ENCODE measurements at regions not wholly inside any gene's neighbourhood (a gene's known extent, or its start where the extent isn't known, plus 50 kb on each side); places are given as distances from the start of the nearest gene placed in this dataset.

DNA sequence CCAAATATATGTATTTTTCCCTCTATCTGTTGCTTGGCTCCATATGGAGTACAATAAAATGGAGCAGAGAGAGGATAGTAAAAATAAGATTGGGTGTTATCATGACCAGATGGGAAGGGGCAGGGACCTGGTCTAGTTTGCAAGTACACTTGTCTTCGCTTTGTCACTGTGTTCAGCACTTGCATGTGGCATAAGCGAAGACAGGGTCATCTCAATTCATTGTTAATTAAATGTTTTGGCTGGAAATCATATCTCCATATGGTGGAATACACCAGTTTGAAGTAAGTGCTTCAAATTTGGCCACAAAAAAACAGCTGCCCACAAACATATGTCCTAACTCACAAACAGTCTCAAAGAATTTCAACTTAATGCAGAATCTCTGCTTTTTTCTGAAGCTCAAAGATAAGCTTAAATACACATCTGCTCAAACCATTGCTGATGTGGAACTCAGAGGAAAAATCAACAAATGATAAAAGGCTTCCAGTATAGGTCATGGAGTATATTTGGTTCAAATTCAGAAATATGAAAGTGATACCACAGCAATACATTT is 865.4 kb downstream of the TLE4 start:
- Histone ChIP-seq H3K4me1 (ENCODE audit: control insufficient read depth in 1 of 2, insufficient read depth in 2 of 2, low read length in 2 of 2) (no peaks in the 10 kb centered on the region), H3K9me3 (ENCODE audit: control insufficient read depth in 1 of 2, low read length in 2 of 2) (peaks cover 0 to 5% of the 10 kb centered on the region in 2 donors), H3K4me3 (ENCODE audit: low read depth in 1 of 2, low read length in 2 of 2) (no peak overlapping the region), H3K27ac (ENCODE audit: low read depth, low read length) (no peak overlapping the region), H3K27me3 (ENCODE audit: control insufficient read depth in 1 of 2, insufficient read depth in 2 of 2, low read length in 2 of 2) (no peaks in the 10 kb centered on the region), H3K36me3 (ENCODE audit: control insufficient read depth in 1 of 2, insufficient read depth in 2 of 2, low read length in 2 of 2) (no peaks in the 10 kb centered on the region), H3K9ac (ENCODE audit: low read depth in 1 of 2, low read length in 2 of 2) (no peak overlapping the region)

DNA sequence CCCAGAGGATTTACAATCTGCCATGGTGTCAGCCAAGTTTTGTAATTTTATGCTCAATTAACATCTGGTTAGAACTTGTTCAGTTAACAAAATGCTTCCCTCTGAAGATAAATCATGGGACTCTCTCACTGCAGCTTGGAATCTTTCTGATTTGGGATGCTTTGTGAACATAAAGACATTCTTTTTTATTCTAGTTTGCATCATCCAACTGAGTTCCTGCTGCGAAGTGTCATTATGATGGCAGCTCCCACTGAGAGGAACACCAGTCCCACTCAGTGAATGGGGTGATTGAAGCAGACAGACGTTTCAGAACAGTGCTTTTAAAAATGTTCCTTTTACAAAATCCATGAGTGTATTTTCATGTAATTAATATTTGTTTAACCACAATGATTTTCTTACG is 863.8 kb downstream of the TLE4 start:
- H3K9me3 ChIP-seq (ENCODE audit: control insufficient read depth in 1 of 2, low read length in 2 of 2) = peaks cover 3% of the 10 kb centered on the region in 2 donors
- H3K4me1 ChIP-seq (ENCODE audit: control insufficient read depth in 1 of 2, insufficient read depth in 2 of 2, low read length in 2 of 2) = no peaks in the 10 kb centered on the region
- no peak overlapping the region for H3K9ac ChIP-seq (ENCODE audit: low read depth in 1 of 2, low read length in 2 of 2)

GRCh38 chr9:80426992-80427391 is 855.2 kb downstream of the TLE4 start:
- no peak overlapping the region for H3K9ac ChIP-seq (ENCODE audit: low read depth in 1 of 2, low read length in 2 of 2)
- no peak overlapping the region for H3K4me3 ChIP-seq (ENCODE audit: low read depth in 1 of 2, low read length in 2 of 2)
- H3K4me1 ChIP-seq (ENCODE audit: control insufficient read depth in 1 of 2, insufficient read depth in 2 of 2, low read length in 2 of 2) = no peaks in the 10 kb centered on the region
- H3K9me3 ChIP-seq (ENCODE audit: control insufficient read depth in 1 of 2, low read length in 2 of 2) = peaks cover 0 to 3% of the 10 kb centered on the region in 2 donors
- no peaks in the 10 kb centered on the region for H3K36me3 ChIP-seq (ENCODE audit: control insufficient read depth in 1 of 2, insufficient read depth in 2 of 2, low read length in 2 of 2)
- H3K27me3 ChIP-seq (ENCODE audit: control insufficient read depth in 1 of 2, insufficient read depth in 2 of 2, low read length in 2 of 2) = no peaks in the 10 kb centered on the region
- H3K27ac ChIP-seq (ENCODE audit: low read depth, low read length) = no peak overlapping the region

More for the DNA sequence above, 863.8 kb downstream of the TLE4 start:
- Histone ChIP-seq H3K4me3 (ENCODE audit: low read depth in 1 of 2, low read length in 2 of 2) (no peak overlapping the region), H3K27ac (ENCODE audit: low read depth, low read length) (no peak overlapping the region), H3K27me3 (ENCODE audit: control insufficient read depth in 1 of 2, insufficient read depth in 2 of 2, low read length in 2 of 2) (no peaks in the 10 kb centered on the region), H3K36me3 (ENCODE audit: control insufficient read depth in 1 of 2, insufficient read depth in 2 of 2, low read length in 2 of 2) (no peaks in the 10 kb centered on the region)

- no peak overlapping the region for H3K4me3 ChIP-seq (ENCODE audit: low read depth in 1 of 2, low read length in 2 of 2)
- H3K27ac ChIP-seq (ENCODE audit: low read depth, low read length) = no peak overlapping the region
- peaks cover 17 to 33% of the 10 kb centered on the region in 2 donors for H3K9me3 ChIP-seq (ENCODE audit: control insufficient read depth in 1 of 2, low read length in 2 of 2)
- no peaks in the 10 kb centered on the region for H3K4me1 ChIP-seq (ENCODE audit: control insufficient read depth in 1 of 2, insufficient read depth in 2 of 2, low read length in 2 of 2)
- H3K36me3 ChIP-seq (ENCODE audit: control insufficient read depth in 1 of 2, insufficient read depth in 2 of 2, low read length in 2 of 2) = no peaks in the 10 kb centered on the region
- H3K9ac ChIP-seq (ENCODE audit: low read depth in 1 of 2, low read length in 2 of 2) = no peak overlapping the region
- H3K27me3 ChIP-seq (ENCODE audit: control insufficient read depth in 1 of 2, insufficient read depth in 2 of 2, low read length in 2 of 2) = no peaks in the 10 kb centered on the region
Observed at GRCh38 chr9:80417211-80417773, 845.5 kb downstream of the TLE4 start.

DNA sequence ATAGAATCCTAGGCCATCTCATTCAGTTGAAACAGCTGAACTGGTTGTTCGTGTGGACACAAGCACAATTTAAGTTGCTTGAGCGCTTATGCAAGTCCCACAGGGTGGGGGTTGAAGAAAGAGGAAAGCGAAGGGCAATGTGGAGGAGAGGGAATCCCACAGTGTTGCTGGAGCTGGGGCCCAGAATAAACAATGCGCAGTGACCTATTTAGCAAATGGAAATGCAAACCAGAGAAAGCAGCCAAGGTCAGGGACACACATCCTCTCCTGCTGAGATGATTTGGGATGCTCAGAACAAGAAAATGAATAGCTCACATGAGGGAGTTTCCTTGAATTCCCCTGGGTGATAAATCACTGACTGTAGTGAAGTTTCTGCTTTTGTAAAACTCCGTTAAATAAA is 838.3 kb downstream of the TLE4 start:
- Histone ChIP-seq H3K27me3 (ENCODE audit: control insufficient read depth in 1 of 2, insufficient read depth in 2 of 2, low read length in 2 of 2) (no peaks in the 10 kb centered on the region), H3K27ac (ENCODE audit: low read depth, low read length) (no peak overlapping the region), H3K9ac (ENCODE audit: low read depth in 1 of 2, low read length in 2 of 2) (no peak overlapping the region), H3K9me3 (ENCODE audit: control insufficient read depth in 1 of 2, low read length in 2 of 2) (peaks cover 0 to 1% of the 10 kb centered on the region in 2 donors), H3K4me1 (ENCODE audit: control insufficient read depth in 1 of 2, insufficient read depth in 2 of 2, low read length in 2 of 2) (no peaks in the 10 kb centered on the region), H3K36me3 (ENCODE audit: control insufficient read depth in 1 of 2, insufficient read depth in 2 of 2, low read length in 2 of 2) (no peaks in the 10 kb centered on the region), H3K4me3 (ENCODE audit: low read depth in 1 of 2, low read length in 2 of 2) (no peak overlapping the region)

- Histone ChIP-seq H3K27me3 (ENCODE audit: control insufficient read depth in 1 of 2, insufficient read depth in 2 of 2, low read length in 2 of 2) (no peaks in the 10 kb centered on the region), H3K4me3 (ENCODE audit: low read depth in 1 of 2, low read length in 2 of 2) (no peak overlapping the region), H3K4me1 (ENCODE audit: control insufficient read depth in 1 of 2, insufficient read depth in 2 of 2, low read length in 2 of 2) (no peaks in the 10 kb centered on the region), H3K27ac (ENCODE audit: low read depth, low read length) (no peak overlapping the region), H3K9me3 (ENCODE audit: control insufficient read depth in 1 of 2, low read length in 2 of 2) (peaks cover 0 to 1% of the 10 kb centered on the region in 2 donors), H3K9ac (ENCODE audit: low read depth in 1 of 2, low read length in 2 of 2) (no peak overlapping the region), H3K36me3 (ENCODE audit: control insufficient read depth in 1 of 2, insufficient read depth in 2 of 2, low read length in 2 of 2) (no peaks in the 10 kb centered on the region)
Observed at GRCh38 chr9:80407220-80407619, 835.5 kb downstream of the TLE4 start.

- no peak overlapping the region for H3K4me3 ChIP-seq (ENCODE audit: low read depth in 1 of 2, low read length in 2 of 2)
- H3K9ac ChIP-seq (ENCODE audit: low read depth in 1 of 2, low read length in 2 of 2) = no peak overlapping the region
- no peaks in the 10 kb centered on the region for H3K4me1 ChIP-seq (ENCODE audit: control insufficient read depth in 1 of 2, insufficient read depth in 2 of 2, low read length in 2 of 2)
- peaks cover 0 to 2% of the 10 kb centered on the region in 2 donors for H3K9me3 ChIP-seq (ENCODE audit: control insufficient read depth in 1 of 2, low read length in 2 of 2)
- H3K36me3 ChIP-seq (ENCODE audit: control insufficient read depth in 1 of 2, insufficient read depth in 2 of 2, low read length in 2 of 2) = no peaks in the 10 kb centered on the region
- H3K27ac ChIP-seq (ENCODE audit: low read depth, low read length) = no peak overlapping the region
- no peaks in the 10 kb centered on the region for H3K27me3 ChIP-seq (ENCODE audit: control insufficient read depth in 1 of 2, insufficient read depth in 2 of 2, low read length in 2 of 2)
Observed at GRCh38 chr9:80401243-80401642, 829.5 kb downstream of the TLE4 start.

DNA sequence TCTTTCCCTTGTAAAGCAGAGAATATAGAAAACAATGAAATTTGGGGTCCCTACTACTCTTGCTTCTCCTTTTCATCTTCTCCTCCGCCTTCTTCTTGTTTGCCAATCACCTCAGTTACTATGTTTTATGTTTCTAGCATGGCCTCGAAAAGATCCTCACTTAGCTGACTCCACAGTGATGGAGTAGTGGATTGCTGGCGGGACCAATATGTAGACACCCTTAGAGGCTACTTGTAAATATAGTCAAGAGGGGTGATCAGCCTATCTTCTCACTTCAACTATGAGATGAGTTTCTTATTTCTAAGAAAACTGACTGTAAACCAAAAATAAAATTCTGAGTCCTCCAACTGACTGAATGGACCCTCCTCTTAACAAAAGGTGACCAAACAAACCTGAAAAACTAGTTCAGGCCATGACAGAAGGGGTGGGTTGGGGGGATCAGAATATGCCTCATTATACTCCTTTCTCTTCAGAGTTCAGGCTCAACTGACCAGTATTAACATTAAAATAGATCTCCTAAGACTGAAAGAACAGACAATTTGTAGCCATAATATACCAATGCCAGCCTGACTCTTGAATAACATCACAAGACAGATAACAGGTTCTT is 829.0 kb downstream of the TLE4 start:
- H3K4me1 ChIP-seq (ENCODE audit: control insufficient read depth in 1 of 2, insufficient read depth in 2 of 2, low read length in 2 of 2) = no peaks in the 10 kb centered on the region
- H3K4me3 ChIP-seq (ENCODE audit: low read depth in 1 of 2, low read length in 2 of 2) = no peak overlapping the region
- H3K27ac ChIP-seq (ENCODE audit: low read depth, low read length) = no peak overlapping the region
- H3K9ac ChIP-seq (ENCODE audit: low read depth in 1 of 2, low read length in 2 of 2) = no peak overlapping the region
- H3K36me3 ChIP-seq (ENCODE audit: control insufficient read depth in 1 of 2, insufficient read depth in 2 of 2, low read length in 2 of 2) = no peaks in the 10 kb centered on the region
- H3K27me3 ChIP-seq (ENCODE audit: control insufficient read depth in 1 of 2, insufficient read depth in 2 of 2, low read length in 2 of 2) = no peaks in the 10 kb centered on the region
- peaks cover 0 to 2% of the 10 kb centered on the region in 2 donors for H3K9me3 ChIP-seq (ENCODE audit: control insufficient read depth in 1 of 2, low read length in 2 of 2)

- H3K27me3 ChIP-seq (ENCODE audit: control insufficient read depth in 1 of 2, insufficient read depth in 2 of 2, low read length in 2 of 2) = no peaks in the 10 kb centered on the region
- H3K4me3 ChIP-seq (ENCODE audit: low read depth in 1 of 2, low read length in 2 of 2) = no peak overlapping the region
- no peaks in the 10 kb centered on the region for H3K4me1 ChIP-seq (ENCODE audit: control insufficient read depth in 1 of 2, insufficient read depth in 2 of 2, low read length in 2 of 2)
- no peak overlapping the region for H3K9ac ChIP-seq (ENCODE audit: low read depth in 1 of 2, low read length in 2 of 2)
- no peak overlapping the region for H3K27ac ChIP-seq (ENCODE audit: low read depth, low read length)
- no peaks in the 10 kb centered on the region for H3K36me3 ChIP-seq (ENCODE audit: control insufficient read depth in 1 of 2, insufficient read depth in 2 of 2, low read length in 2 of 2)
- peaks cover 0 to 2% of the 10 kb centered on the region in 2 donors for H3K9me3 ChIP-seq (ENCODE audit: control insufficient read depth in 1 of 2, low read length in 2 of 2)
Observed at GRCh38 chr9:80399606-80400005, 827.8 kb downstream of the TLE4 start.

GRCh38 chr9:80387828-80388227 is 816.1 kb downstream of the TLE4 start:
- Histone ChIP-seq H3K9me3 (ENCODE audit: control insufficient read depth in 1 of 2, low read length in 2 of 2) (peaks cover 0 to 4% of the 10 kb centered on the region in 2 donors), H3K4me1 (ENCODE audit: control insufficient read depth in 1 of 2, insufficient read depth in 2 of 2, low read length in 2 of 2) (no peaks in the 10 kb centered on the region), H3K27me3 (ENCODE audit: control insufficient read depth in 1 of 2, insufficient read depth in 2 of 2, low read length in 2 of 2) (no peaks in the 10 kb centered on the region), H3K9ac (ENCODE audit: low read depth in 1 of 2, low read length in 2 of 2) (no peak overlapping the region), H3K4me3 (ENCODE audit: low read depth in 1 of 2, low read length in 2 of 2) (no peak overlapping the region), H3K36me3 (ENCODE audit: control insufficient read depth in 1 of 2, insufficient read depth in 2 of 2, low read length in 2 of 2) (no peaks in the 10 kb centered on the region), H3K27ac (ENCODE audit: low read depth, low read length) (no peak overlapping the region)
